Lower leg skin (tissue), 4 donors: ENCODE measurements at regions not wholly inside any gene's neighbourhood (a gene's known extent, or its start where the extent isn't known, plus 50 kb on each side); places are given as distances from the start of the nearest gene placed in this dataset.

Experiments
- DNase-seq, 2 donors: peaks; one replicate each; pipeline ENCODE4 v3.0.0-alpha.2; 2019; ENCODE audit warnings: low spot score in 2 of 2
- H3K4me3 ChIP-seq: fragments of 200-600 bp; sonication (generic); 2 replicates; pipeline ENCODE4 v1.5.1; 2017; ENCODE audit warnings: mild to moderate bottlenecking, low read depth; ENCODE audit not compliant: poor library complexity, severe bottlenecking
- POLR2A ChIP-seq, 2 donors: fragments of 450-650 bp; IDR thresholded peaks; one replicate each; pipeline ENCODE4 v1.6.1; 2016 to 2017; ENCODE audit warnings: antibody characterized with exemption in 2 of 2, mild to moderate bottlenecking in 1 of 2, moderate library complexity in 1 of 2
- WGBS, 2 donors: methylation state at CpG; one replicate each; pipeline ENCODE4 v1.1.5; 2018; 5-methylcytosine and 5-hydroxymethylcytosine counted together
- intact Hi-C: fragments of 100-400 bp; cut with DNase I; formaldehyde crosslinking; loops from one replicate; pipeline ENCODE4 v1.15.0; 2023; ENCODE audit warnings: low total_unique reads
- TF ChIP-seq, protein P1 (sequence below), 3 donors: fragments of 450-650 bp; IDR thresholded peaks; one replicate each; pipeline ENCODE4 v1.5.1; 2016; ENCODE audit warnings: antibody characterized with exemption in 3 of 3, mild to moderate bottlenecking in 3 of 3, moderate library complexity in 2 of 3

DNA sequence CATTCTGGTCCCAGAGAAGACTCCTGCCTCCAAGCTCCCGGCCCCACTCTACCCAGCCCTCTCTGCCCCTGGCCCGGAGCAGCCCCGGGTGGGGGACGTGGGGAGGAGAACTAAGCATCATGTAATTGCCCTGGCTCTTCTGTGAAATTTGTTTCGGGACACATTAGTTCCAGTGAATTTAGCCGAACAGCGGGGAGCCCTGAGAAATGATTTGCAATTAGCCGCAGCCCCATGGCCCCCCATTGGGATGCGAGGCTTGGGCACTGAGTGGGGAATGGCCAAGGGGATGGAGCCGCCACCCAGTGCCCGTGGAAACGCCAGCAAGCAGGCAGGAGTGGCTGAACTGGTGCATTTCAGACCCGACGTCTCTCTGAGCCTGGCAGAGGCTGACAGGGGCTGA lies 173.9 kb upstream of the LHX5 start:
- intact Hi-C loops, result no loop called here
- TF ChIP-seq POLR2A (IDR thresholded peaks at IDR 0.05), result no peak
- TF ChIP-seq, protein P1, sequence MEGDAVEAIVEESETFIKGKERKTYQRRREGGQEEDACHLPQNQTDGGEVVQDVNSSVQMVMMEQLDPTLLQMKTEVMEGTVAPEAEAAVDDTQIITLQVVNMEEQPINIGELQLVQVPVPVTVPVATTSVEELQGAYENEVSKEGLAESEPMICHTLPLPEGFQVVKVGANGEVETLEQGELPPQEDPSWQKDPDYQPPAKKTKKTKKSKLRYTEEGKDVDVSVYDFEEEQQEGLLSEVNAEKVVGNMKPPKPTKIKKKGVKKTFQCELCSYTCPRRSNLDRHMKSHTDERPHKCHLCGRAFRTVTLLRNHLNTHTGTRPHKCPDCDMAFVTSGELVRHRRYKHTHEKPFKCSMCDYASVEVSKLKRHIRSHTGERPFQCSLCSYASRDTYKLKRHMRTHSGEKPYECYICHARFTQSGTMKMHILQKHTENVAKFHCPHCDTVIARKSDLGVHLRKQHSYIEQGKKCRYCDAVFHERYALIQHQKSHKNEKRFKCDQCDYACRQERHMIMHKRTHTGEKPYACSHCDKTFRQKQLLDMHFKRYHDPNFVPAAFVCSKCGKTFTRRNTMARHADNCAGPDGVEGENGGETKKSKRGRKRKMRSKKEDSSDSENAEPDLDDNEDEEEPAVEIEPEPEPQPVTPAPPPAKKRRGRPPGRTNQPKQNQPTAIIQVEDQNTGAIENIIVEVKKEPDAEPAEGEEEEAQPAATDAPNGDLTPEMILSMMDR (IDR thresholded peaks at IDR 0.05), result no peak
- DNase-seq, result no peak
- 38 to 40% methylated on average over 11 to 14 of the region's 14 CpGs for WGBS, 2 donors
- no peak overlapping the region for H3K4me3 ChIP-seq

DNA sequence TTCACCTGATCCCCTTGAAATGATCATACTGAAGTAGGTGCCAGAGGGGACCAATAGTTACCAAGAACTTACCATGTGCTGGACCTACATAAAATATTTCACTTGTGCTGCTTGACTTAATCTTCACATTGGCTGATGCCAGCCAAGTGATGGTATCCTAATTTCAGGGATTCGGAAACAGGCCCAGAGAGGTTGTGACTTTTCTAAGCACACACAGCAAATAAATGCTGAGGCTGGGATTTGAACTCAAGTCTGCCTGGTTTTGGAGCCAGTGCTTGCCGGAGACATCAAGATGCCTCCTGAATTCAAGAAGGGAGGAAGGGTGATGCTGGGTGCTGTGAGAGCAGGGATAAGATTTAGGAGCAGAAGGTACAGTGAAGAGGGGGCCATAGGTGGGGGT lies 173.5 kb upstream of the LHX5 start:
- WGBS, 2 donors, result 83 to 94% methylated on average over 2 of the region's 2 CpGs
- intact Hi-C loops, result no loop called here
- H3K4me3 ChIP-seq, result no peak overlapping the region
- no peak for DNase-seq
- TF ChIP-seq, protein P1 (IDR thresholded peaks at IDR 0.05), result no peak
- no peak for TF ChIP-seq POLR2A (IDR thresholded peaks at IDR 0.05)

DNA sequence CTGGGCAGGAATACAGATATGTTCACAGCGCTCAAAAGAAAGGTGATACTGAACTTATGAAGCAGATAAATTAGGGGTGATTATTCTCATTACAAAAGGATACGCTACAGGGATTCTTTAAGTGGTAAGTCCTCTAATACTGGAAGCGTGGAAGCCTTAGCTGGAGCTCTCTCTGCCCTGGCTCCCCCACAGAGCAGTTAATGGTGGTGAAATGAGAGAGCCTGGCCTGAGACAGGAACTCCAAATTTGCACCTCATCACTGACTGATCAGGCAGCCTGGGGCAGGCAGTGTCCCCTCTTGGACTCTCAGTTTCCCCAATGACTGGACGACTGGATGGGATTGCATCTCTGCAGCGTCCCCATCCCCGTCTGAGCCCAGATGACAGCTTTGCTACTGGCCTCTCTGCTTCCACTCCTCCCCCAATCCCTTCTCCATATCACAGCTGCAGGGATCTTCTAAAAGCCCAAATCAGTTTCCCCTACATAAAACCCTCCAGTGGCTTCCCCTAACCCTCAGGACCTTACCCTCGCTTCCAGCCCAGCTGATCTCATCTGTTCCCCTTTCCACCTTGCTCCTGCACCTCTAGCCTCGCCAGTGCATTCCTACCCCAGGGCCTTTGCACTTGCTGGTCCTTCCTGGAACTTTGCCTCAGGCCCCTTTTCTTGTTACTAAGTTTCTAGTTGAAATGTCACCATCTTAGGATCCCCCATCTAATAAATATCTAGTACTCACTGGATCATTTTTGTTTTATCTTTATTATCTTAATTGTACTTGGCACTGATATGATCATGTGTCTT lies 171.7 kb upstream of the LHX5 start:
- intact Hi-C loops, result no loop called here
- DNase-seq, result no peak
- whole genome bisulfite sequencing, 2 donors, result 43 to 52% methylated on average over 8 of the region's 8 CpGs
- H3K4me3 ChIP-seq, result no peak overlapping the region
- TF ChIP-seq, protein P1 (IDR thresholded peaks at IDR 0.05), result no peak
- no peak for TF ChIP-seq POLR2A (IDR thresholded peaks at IDR 0.05)

DNA sequence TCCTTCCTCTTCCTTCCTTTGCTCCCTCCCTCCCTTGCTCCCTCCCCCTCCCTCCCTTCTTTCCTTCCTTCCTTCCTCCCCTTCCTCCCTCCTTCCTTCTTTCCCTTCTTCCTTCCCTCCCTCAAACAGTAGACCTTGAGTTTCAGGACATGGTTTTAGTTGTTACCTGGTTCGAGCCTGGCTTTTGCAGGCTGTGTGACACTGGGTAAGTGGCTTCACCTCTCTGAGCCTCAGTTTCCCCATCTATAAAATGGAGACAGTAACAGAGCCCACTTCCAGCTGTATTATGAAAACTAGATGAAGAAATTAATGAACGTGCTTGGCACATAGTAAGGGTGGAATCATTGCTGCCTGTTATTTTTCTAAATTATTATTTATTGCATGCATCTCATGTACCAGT lies 171.0 kb upstream of the LHX5 start:
- intact Hi-C loops, result no loop called here
- TF ChIP-seq POLR2A (IDR thresholded peaks at IDR 0.05), result no peak
- TF ChIP-seq, protein P1 (IDR thresholded peaks at IDR 0.05), result no peak
- no peak overlapping the region for H3K4me3 ChIP-seq
- no peak for DNase-seq
- WGBS, 2 donors, result 58 to 60% methylated on average over 2 of the region's 2 CpGs

DNA sequence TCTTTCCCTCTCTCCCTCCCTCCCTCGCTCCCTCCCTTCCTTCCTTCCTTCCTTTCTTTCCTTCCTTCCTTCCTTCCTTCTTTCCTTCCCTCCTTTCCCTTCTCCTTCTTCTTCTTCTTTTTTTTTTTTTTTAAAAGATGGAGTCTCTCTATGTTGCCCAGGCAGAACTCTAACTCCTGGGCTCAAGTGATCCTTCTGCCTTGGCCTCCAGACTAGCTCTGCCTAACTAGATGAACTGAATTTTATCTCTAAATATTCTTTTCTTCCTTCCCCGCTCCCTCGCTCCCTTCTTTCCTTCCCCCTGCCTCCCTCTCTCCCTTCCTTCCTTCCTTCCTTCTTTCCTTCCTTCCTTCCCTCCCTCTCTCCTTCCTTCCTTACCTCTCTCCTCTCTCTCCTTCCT lies 170.5 kb upstream of the LHX5 start:
- 81 to 83% methylated on average over 3 of the region's 3 CpGs for WGBS, 2 donors
- TF ChIP-seq, protein P1 (IDR thresholded peaks at IDR 0.05), result no peak
- no peak for DNase-seq
- intact Hi-C loops, result no loop called here
- H3K4me3 ChIP-seq, result no peak overlapping the region
